ENCODE measurements at regions not wholly inside any gene's neighbourhood (a gene's known extent, or its start where the extent isn't known, plus 50 kb on each side); places are given as distances from the start of the nearest gene placed in this dataset.

GRCh38 chrX:63439580-63439979 lies 88.4 kb upstream of the SPIN4 start:
- TF ChIP-seq HNF4G (IDR thresholded peaks at IDR 0.05) (no peak), JUND (IDR thresholded peaks at IDR 0.05) (no peak)
- Histone ChIP-seq H3K9ac (ENCODE audit: low read depth in 1 of 2, low read length in 2 of 2) (no peak overlapping the region), H3K4me1 (ENCODE audit: control insufficient read depth in 4 of 4, insufficient read depth in 4 of 4, low read length in 3 of 4) (no peaks in the 10 kb centered on the region), H3K27ac (ENCODE audit: low read depth in 1 of 2, low read length in 2 of 2) (no peak overlapping the region), H3K27me3 (ENCODE audit: control insufficient read depth in 4 of 4, insufficient read depth in 4 of 4, low read length in 3 of 4) (no peaks in the 10 kb centered on the region), H3K9me3 (ENCODE audit: control insufficient read depth in 4 of 4, low read length in 3 of 4) (no peaks in the 10 kb centered on the region), H3K36me3 (ENCODE audit: control insufficient read depth in 4 of 4, insufficient read depth in 3 of 4, low read depth in 1 of 4, low read length in 3 of 4) (peaks cover 0 to 2% (median 0%) of the 10 kb centered on the region in 4 donors), H3K4me3 (ENCODE audit: low read depth in 1 of 3, low read length in 3 of 3) (no peak overlapping the region)
- WGBS: 100% methylated on average over 1 of the region's 1 CpG
- DNase-seq (ENCODE audit: low spot score): no peak

- DNase-seq (ENCODE audit: low spot score): no peak
- Histone ChIP-seq H3K4me1 (ENCODE audit: control insufficient read depth in 4 of 4, insufficient read depth in 4 of 4, low read length in 3 of 4) (no peaks in the 10 kb centered on the region), H3K36me3 (ENCODE audit: control insufficient read depth in 4 of 4, insufficient read depth in 3 of 4, low read depth in 1 of 4, low read length in 3 of 4) (peaks cover 0 to 3% (median 0%) of the 10 kb centered on the region in 4 donors), H3K27ac (ENCODE audit: low read depth in 1 of 2, low read length in 2 of 2) (no peak overlapping the region), H3K9me3 (ENCODE audit: control insufficient read depth in 4 of 4, low read length in 3 of 4) (no peaks in the 10 kb centered on the region), H3K4me3 (ENCODE audit: low read depth in 1 of 3, low read length in 3 of 3) (no peak overlapping the region), H3K9ac (ENCODE audit: low read depth in 1 of 2, low read length in 2 of 2) (no peak overlapping the region), H3K27me3 (ENCODE audit: control insufficient read depth in 4 of 4, insufficient read depth in 4 of 4, low read length in 3 of 4) (no peaks in the 10 kb centered on the region)
- WGBS: 88% methylated on average over 1 of the region's 1 CpG
- no peak for TF ChIP-seq REST (IDR thresholded peaks at IDR 0.05)
- TF ChIP-seq YY1 (IDR thresholded peaks at IDR 0.05): no peak
- TF ChIP-seq ATF3 (IDR thresholded peaks at IDR 0.05): no peak
- TF ChIP-seq TAF1 (conservative IDR thresholded peaks at IDR 0.05): no peak
- no peak for TF ChIP-seq EGR1 (IDR thresholded peaks at IDR 0.05; ENCODE audit: low read depth in 2 of 2)
- no peak for TF ChIP-seq MAX (IDR thresholded peaks at IDR 0.05)
- TF ChIP-seq GABPA (IDR thresholded peaks at IDR 0.05 in 1 of 2, conservative IDR thresholded peaks at IDR 0.05 in 1 of 2): no peak
These were observed 85.7 kb upstream of the SPIN4 start for GRCh38 chrX:63436865-63437264.

GRCh38 chrX:63434665-63435064 lies 83.5 kb upstream of the SPIN4 start:
- Histone ChIP-seq H3K9me3 (ENCODE audit: control insufficient read depth in 4 of 4, low read length in 3 of 4) (no peaks in the 10 kb centered on the region), H3K27ac (ENCODE audit: low read depth in 1 of 2, low read length in 2 of 2) (no peak overlapping the region), H3K4me1 (ENCODE audit: control insufficient read depth in 4 of 4, insufficient read depth in 4 of 4, low read length in 3 of 4) (no peaks in the 10 kb centered on the region), H3K27me3 (ENCODE audit: control insufficient read depth in 4 of 4, insufficient read depth in 4 of 4, low read length in 3 of 4) (no peaks in the 10 kb centered on the region), H3K36me3 (ENCODE audit: control insufficient read depth in 4 of 4, insufficient read depth in 3 of 4, low read depth in 1 of 4, low read length in 3 of 4) (peaks cover 0 to 3% (median 0%) of the 10 kb centered on the region in 4 donors), H3K4me3 (ENCODE audit: low read depth in 1 of 3, low read length in 3 of 3) (no peak overlapping the region), H3K9ac (ENCODE audit: low read depth in 1 of 2, low read length in 2 of 2) (no peak overlapping the region)
- TF ChIP-seq HNF4A (conservative IDR thresholded peaks at IDR 0.05) (no peak), HNF4G (IDR thresholded peaks at IDR 0.05) (no peak), JUND (IDR thresholded peaks at IDR 0.05) (no peak), SP1 (IDR thresholded peaks at IDR 0.05) (no peak), EGR1 (IDR thresholded peaks at IDR 0.05; ENCODE audit: low read depth in 2 of 2) (no peak), MAX (IDR thresholded peaks at IDR 0.05) (no peak), YY1 (IDR thresholded peaks at IDR 0.05) (no peak)
- no peak for DNase-seq (ENCODE audit: low spot score)
- 86% methylated on average over 6 of the region's 6 CpGs for WGBS

Data from liver (tissue), 7 donors.